GM23338 (cell line): ENCODE measurements at regions not wholly inside any gene's neighbourhood (a gene's known extent, or its start where the extent isn't known, plus 50 kb on each side); places are given as distances from the start of the nearest gene placed in this dataset.

Experiments used
- CREB1 ChIP-seq: fragments of 250-450 bp; sonication (Bioruptor Pico); IDR thresholded peaks from 2 replicates; pipeline ENCODE4 v1.5.0; 2020; ENCODE audit warnings: low read depth, mild to moderate bottlenecking, moderate library complexity
- CTCF ChIP-seq, 2 experiments: fragments of 200-600 bp in 1 of 2; sonication (generic) in 1 of 2; conservative IDR thresholded peaks; 2 replicates each; pipeline versions ENCODE4 v1.5.1 to v1.6.1; 2016 to 2017; ENCODE audit warnings: antibody characterized with exemption in 2 of 2, low read depth in 2 of 2, mild to moderate bottlenecking in 2 of 2, moderate library complexity in 1 of 2
- POLR2AphosphoS5 ChIP-seq: IDR thresholded peaks from 2 replicates; pipeline ENCODE4 v1.6.1; 2016; ENCODE audit warnings: antibody characterized with exemption, low read depth
- REST ChIP-seq: IDR thresholded peaks from one replicate; pipeline ENCODE4 v1.6.1; 2018; ENCODE audit warnings: antibody characterized with exemption; ENCODE audit not compliant: unreplicated experiment

- TF ChIP-seq POLR2AphosphoS5 (no peak), CREB1 (CRISPR knock-in tag) (no peak), CTCF (conservative IDR thresholded peaks at IDR 0.05; ENCODE audit: low read depth in 2 of 2) (no peak), REST (no peak)
These were observed 411.6 kb upstream of the MC4R start for GRCh38 chr18:60784161-60784560.
